Skin epidermis (tissue), 12 donors: ENCODE measurements at regions not wholly inside any gene's neighbourhood (a gene's known extent, or its start where the extent isn't known, plus 50 kb on each side); places are given as distances from the start of the nearest gene placed in this dataset.

Source experiments
- H3K27ac ChIP-seq, 21 experiments: fragments of 200-600 bp; sonication (generic) in 11 of 21; one replicate each; pipeline ENCODE4 v1.5.0; 2020; ENCODE audit warnings: mild to moderate bottlenecking in 3 of 21, inconsistent platforms in 2 of 21, moderate library complexity in 2 of 21
- H3K4me3 ChIP-seq, 7 experiments: fragments of 200-600 bp; sonication (generic) in 2 of 7; one replicate each; pipeline ENCODE4 v1.5.0; 2020; ENCODE audit warnings: inconsistent platforms in 2 of 7, mild to moderate bottlenecking in 2 of 7, moderate library complexity in 1 of 7

DNA sequence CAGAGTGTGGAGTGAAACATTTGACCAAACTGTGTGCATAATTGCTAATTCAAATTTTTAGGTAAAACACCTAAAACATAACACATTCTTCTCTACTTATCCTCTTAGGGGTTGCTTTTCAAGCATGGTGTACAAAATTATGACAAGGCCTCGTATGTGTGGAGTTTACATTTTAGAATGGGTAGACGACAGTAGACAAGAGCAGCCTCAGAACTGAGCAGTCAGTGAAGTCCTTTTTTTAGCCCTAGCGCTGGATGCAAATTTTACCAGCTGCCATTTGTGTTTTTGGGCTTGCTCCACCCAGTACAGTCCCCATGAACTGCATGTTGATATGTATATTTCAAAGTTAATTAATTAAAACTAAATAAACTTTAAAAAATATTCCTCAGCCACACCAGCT, 64.7 kb upstream of the TOP3B start:
- no peak overlapping the region for H3K4me3 ChIP-seq
- H3K27ac ChIP-seq = no peak overlapping the region

DNA sequence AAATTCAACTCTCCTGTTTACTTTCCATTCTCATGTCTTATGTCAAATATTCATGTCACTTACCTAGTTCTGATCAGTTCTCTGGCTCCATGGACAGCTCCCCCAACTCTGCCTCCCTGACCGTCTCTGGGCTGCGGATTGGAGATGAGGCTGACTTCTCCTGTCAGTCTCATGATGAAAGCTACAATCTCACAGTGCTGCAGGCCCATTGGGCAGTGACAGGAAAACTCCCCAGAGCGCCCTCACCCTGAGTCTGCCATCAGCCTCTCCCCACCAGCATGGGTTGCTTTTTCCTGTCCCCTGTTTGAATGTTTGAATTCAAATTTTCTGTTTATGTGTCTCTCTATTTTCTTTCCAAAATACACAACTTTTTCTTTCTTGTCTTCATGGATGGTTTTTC, 63.8 kb upstream of the TOP3B start:
- no peak overlapping the region for H3K4me3 ChIP-seq
- no peak overlapping the region for H3K27ac ChIP-seq

DNA sequence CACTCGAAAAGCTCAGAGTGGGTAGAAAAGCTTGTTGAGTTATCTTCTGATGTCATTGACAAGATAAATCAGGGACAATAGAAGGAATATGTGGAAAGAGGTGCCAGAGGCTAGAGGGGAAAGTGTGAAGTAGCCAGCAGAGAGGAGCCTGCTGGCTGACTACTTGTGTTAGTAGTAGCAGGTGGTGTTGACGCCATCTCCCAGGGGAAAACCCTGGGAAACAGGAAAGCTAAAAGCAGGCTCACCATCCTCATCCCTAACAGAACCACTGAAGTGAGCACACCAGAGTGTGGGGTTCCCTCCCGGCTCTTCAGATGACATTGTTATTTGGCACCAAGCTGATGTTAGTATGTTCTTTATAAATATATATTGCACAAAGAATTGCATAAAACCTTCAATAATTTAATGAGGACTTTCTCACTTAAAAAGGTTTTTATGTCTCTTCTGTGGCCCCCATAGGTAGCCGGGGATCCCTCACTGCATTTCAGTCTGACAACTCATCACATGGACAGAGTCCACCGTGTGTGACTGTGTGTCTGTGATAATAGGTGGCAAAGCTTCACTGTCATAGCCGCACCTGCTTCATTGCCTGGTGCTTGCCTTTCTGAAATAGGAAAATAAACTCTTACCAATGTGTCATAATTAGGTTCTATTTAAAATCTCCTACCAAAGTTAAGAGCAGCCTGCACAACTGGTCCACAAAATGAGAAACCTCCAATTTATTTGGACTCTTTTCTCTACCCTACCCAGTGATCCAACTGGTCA, 63.2 kb upstream of the TOP3B start:
- Histone ChIP-seq H3K27ac (no peak overlapping the region), H3K4me3 (no peak overlapping the region)

GRCh38 chr22:22044153-22044552, 61.6 kb upstream of the TOP3B start:
- Histone ChIP-seq H3K4me3 (no peak overlapping the region), H3K27ac (no peak overlapping the region)

DNA sequence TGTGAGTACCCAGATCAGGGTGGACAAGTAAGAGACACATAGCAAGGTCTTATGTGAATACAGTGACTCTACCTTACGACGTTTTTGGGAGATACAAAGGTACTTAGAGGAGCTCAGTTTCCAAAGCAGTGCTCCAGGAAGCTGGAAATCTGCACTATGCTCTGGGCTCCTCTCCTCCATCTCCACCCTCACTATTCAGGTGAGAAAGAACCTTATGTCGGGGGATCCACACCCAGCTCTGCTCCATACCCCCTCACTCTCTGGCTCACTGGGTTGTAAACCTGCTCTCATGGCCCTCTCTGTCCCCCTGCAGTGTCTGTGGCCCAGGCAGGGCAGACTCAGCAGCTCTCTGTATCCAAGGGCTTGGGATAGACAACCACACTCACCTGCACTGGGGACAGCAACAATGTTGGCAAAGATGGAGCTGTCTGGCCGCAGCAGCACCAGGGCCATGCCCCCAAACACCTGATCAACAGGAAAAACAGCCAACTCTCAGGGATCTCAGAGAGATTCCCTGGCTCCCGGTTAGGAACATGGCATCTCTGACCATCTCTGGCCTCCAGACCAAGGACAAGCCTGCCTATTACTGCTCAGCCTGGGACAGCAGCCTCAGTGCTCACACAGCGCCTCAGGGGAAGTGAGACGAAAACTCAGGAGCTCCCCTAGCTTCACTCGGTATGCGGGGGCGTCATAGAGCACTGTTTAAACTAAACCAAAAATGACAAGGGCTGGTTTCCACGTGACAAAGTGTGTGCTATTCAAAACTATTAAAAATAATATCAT, 60.9 kb upstream of the TOP3B start:
- Histone ChIP-seq H3K27ac (no peak overlapping the region), H3K4me3 (no peak overlapping the region)

GRCh38 chr22:22042599-22043295, 60.2 kb upstream of the TOP3B start:
- Histone ChIP-seq H3K27ac (no peak overlapping the region), H3K4me3 (no peak overlapping the region)

GRCh38 chr22:22042009-22042408, 59.4 kb upstream of the TOP3B start:
- Histone ChIP-seq H3K27ac (no peak overlapping the region), H3K4me3 (no peak overlapping the region)

GRCh38 chr22:22040908-22041307, 58.3 kb upstream of the TOP3B start:
- H3K27ac ChIP-seq = no peak overlapping the region
- H3K4me3 ChIP-seq = no peak overlapping the region

DNA sequence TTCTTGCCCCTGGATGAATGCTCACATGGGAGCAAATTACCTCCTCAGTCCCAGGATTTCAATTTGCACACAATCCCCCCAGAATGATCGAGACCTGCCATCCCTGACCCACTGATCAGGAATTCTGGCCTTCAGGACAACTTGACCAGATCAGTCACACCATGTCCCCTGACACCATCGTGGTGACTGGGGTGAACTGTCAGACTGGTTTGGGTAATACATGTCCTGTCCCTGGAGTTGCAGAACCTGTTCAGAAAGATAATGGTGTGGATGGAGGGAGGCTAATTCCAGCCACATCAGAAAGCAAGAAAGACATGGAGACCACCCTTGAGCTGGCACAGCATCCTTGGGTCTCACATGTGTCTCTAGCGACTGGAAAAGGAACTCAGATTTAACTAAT, 57.9 kb upstream of the TOP3B start:
- Histone ChIP-seq H3K27ac (no peak overlapping the region), H3K4me3 (no peak overlapping the region)

GRCh38 chr22:22039286-22040074, 56.9 kb upstream of the TOP3B start:
- Histone ChIP-seq H3K27ac (no peak overlapping the region), H3K4me3 (no peak overlapping the region)

- H3K27ac ChIP-seq = no peak overlapping the region
- H3K4me3 ChIP-seq = no peak overlapping the region
Observed at GRCh38 chr22:22038178-22038880, 55.7 kb upstream of the TOP3B start.

GRCh38 chr22:22037740-22038139, 55.2 kb upstream of the TOP3B start:
- H3K4me3 ChIP-seq = no peak overlapping the region
- H3K27ac ChIP-seq = no peak overlapping the region

DNA sequence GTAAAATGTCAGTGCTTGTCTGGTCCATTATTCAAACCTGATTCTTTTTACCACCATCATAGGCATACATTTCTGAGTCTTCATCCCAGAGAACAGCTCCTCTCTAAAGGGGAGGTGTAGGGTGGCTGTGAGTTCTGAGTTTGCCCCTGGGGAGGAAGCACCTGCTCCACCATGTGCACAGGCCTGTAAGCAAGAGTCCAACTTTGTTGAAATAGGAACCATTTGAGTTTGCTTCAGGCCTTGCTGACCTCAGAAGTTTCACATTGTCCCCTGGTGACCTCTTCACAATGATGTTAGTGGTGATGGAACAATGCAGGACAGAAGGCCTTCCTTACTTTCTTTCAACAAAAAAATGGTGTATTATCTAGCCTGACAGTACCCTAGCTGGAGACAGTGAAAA, 54.6 kb upstream of the TOP3B start:
- Histone ChIP-seq H3K27ac (no peak overlapping the region), H3K4me3 (no peak overlapping the region)

DNA sequence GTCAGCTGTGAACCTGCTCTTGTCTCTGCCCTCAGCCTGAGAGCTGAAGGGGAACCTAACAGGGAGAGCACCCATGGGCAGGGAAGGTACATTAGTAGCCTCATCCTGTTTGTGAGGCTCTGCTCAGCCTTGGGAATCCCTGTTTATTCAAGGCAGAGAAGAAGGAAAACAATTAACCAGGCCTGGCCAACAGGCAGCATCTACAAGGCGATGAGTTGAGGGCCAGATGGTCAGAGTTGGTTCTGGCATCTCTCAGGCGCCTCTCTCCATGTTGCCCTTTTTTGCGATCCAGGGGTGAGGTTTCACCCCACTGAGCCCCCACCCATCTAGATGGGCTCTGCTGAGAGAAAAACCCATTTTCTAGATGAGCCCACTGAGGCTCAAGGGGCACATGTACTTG, 54.0 kb upstream of the TOP3B start:
- H3K27ac ChIP-seq = no peak overlapping the region
- no peak overlapping the region for H3K4me3 ChIP-seq

DNA sequence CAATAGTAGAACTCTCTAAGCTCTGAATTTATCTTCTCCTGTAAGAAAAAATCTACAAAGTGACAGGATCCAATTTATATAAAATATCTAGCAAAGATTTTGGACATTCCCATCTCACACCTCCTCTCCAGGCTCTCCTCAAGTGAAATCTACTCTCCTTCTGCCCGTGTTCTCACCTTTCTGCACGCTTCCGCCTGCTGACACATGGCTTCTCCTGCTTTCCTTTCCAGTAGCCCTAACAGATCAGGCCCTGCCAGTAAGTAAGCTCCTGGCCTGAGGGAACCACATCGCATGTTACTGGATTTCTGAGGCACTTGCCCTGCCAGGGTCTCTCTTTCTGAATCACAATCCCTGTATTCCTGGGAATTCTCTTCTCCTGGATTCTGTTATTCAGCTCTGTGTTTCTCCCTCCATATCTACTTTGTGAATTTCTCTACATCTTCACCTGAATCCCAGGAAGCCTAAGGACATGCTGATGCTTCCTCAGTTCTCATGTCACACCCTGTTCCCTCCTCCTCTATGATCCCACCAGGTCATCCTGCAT, 53.3 kb upstream of the TOP3B start:
- no peak overlapping the region for H3K27ac ChIP-seq
- no peak overlapping the region for H3K4me3 ChIP-seq

- Histone ChIP-seq H3K4me3 (no peak overlapping the region), H3K27ac (no peak overlapping the region)
Observed at GRCh38 chr22:22035203-22035602, 52.6 kb upstream of the TOP3B start.

- Histone ChIP-seq H3K4me3 (no peak overlapping the region), H3K27ac (no peak overlapping the region)
Observed at GRCh38 chr22:22034469-22035132, 52.0 kb upstream of the TOP3B start.

GRCh38 chr22:22033803-22034468, 51.3 kb upstream of the TOP3B start:
- no peak overlapping the region for H3K27ac ChIP-seq

More at GRCh38 chr22:22033803-22034468, 51.3 kb upstream of the TOP3B start:
- H3K4me3 ChIP-seq = no peak overlapping the region
